Vagina (tissue), 2 donors: ENCODE measurements at regions not wholly inside any gene's neighbourhood (a gene's known extent, or its start where the extent isn't known, plus 50 kb on each side); places are given as distances from the start of the nearest gene placed in this dataset.

Experiments
- CTCF ChIP-seq, 3 experiments: fragments of 450-650 bp in 2 of 3; fragments of 200-600 bp in 1 of 3; sonication (generic) in 1 of 3; IDR thresholded peaks; one replicate each; pipeline ENCODE4 v1.5.1; 2017 to 2019; ENCODE audit warnings: antibody characterized with exemption in 3 of 3, mild to moderate bottlenecking in 2 of 3, moderate library complexity in 2 of 3
- POLR2A ChIP-seq, 2 donors: fragments of 450-650 bp; IDR thresholded peaks; one replicate each; pipeline ENCODE4 v1.6.1; 2017; ENCODE audit warnings: antibody characterized with exemption in 2 of 2, mild to moderate bottlenecking in 2 of 2, moderate library complexity in 2 of 2
- POLR2AphosphoS5 ChIP-seq, 2 donors: sonication (generic); formaldehyde crosslinking; IDR thresholded peaks; one replicate each; pipeline ENCODE4 v1.9.0; 2017; ENCODE audit warnings: antibody characterized with exemption in 2 of 2, mild to moderate bottlenecking in 2 of 2, low read depth in 1 of 2; ENCODE audit not compliant: insufficient read depth in 1 of 2

- no peak for TF ChIP-seq CTCF (IDR thresholded peaks at IDR 0.05)
- TF ChIP-seq POLR2AphosphoS5 (IDR thresholded peaks at IDR 0.05; ENCODE audit: insufficient read depth in 1 of 2, low read depth in 1 of 2): no peak
- TF ChIP-seq POLR2A (IDR thresholded peaks at IDR 0.05): no peak
Measured at GRCh38 chr9:89778100-89779090, 173.6 kb downstream of the GADD45G start.
